Prostate gland (tissue), 2 donors: ENCODE measurements at regions not wholly inside any gene's neighbourhood (a gene's known extent, or its start where the extent isn't known, plus 50 kb on each side); places are given as distances from the start of the nearest gene placed in this dataset.

Source experiments
- CTCF ChIP-seq, 4 experiments: fragments of 200-600 bp in 2 of 4; fragments of 450-650 bp in 2 of 4; sonication (generic) in 2 of 4; IDR thresholded peaks; 1 replicate in 3 of 4; 2 replicates in 1 of 4; pipeline ENCODE4 v1.5.1; 2016 to 2019; ENCODE audit warnings: antibody characterized with exemption in 4 of 4, mild to moderate bottlenecking in 2 of 4, moderate library complexity in 2 of 4
- POLR2A ChIP-seq: fragments of 450-650 bp; IDR thresholded peaks from one replicate; pipeline ENCODE4 v1.6.1; 2016; ENCODE audit warnings: antibody characterized with exemption, mild to moderate bottlenecking

- TF ChIP-seq POLR2A: no peak
- TF ChIP-seq CTCF (IDR thresholded peaks at IDR 0.05): no peak
These were observed 87.8 kb upstream of the CALM2 start for GRCh38 chr2:47264143-47264542.
